Fibroblast of mammary gland (primary cell): ENCODE measurements at regions not wholly inside any gene's neighbourhood (a gene's known extent, or its start where the extent isn't known, plus 50 kb on each side); places are given as distances from the start of the nearest gene placed in this dataset.

Experiments used
- DNase-seq: peaks from one replicate; pipeline ENCODE4 v3.0.0-alpha.2; 2010; ENCODE audit warnings: low read depth
- H3K4me3 ChIP-seq: 2 replicates; pipeline ENCODE4 v1.5.1; 2011; ENCODE audit warnings: low read depth, mild to moderate bottlenecking, low read length, moderate library complexity; ENCODE audit not compliant: control insufficient read depth
- TF ChIP-seq, protein P1 (sequence below): conservative IDR thresholded peaks from 2 replicates; pipeline ENCODE4 v1.5.1; 2011; ENCODE audit warnings: low read depth, low read length, inconsistent platforms; ENCODE audit not compliant: control insufficient read depth, insufficient read depth

DNA sequence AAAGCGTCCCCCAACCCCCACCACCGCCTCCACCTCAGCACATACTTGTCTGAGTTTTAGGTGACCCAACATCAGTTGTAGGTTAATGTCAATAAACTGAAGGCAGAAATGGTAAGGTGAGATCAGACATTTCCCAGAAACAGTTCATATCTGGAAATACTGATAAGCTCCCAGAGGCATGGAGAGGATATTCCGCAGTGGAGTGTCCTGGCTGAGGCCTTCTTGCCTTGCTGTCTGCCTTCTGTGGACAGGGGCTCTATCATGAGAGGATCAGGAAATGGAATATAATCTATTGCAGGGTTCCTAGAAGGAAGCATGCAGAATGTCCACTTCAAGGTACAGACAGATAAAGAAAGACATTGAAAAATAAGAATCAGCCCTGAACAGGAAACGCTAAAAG lies 473.3 kb upstream of the MKI67 start:
- DNase-seq, result no peak
- H3K4me3 ChIP-seq, result no peak overlapping the region
- TF ChIP-seq, protein P1, sequence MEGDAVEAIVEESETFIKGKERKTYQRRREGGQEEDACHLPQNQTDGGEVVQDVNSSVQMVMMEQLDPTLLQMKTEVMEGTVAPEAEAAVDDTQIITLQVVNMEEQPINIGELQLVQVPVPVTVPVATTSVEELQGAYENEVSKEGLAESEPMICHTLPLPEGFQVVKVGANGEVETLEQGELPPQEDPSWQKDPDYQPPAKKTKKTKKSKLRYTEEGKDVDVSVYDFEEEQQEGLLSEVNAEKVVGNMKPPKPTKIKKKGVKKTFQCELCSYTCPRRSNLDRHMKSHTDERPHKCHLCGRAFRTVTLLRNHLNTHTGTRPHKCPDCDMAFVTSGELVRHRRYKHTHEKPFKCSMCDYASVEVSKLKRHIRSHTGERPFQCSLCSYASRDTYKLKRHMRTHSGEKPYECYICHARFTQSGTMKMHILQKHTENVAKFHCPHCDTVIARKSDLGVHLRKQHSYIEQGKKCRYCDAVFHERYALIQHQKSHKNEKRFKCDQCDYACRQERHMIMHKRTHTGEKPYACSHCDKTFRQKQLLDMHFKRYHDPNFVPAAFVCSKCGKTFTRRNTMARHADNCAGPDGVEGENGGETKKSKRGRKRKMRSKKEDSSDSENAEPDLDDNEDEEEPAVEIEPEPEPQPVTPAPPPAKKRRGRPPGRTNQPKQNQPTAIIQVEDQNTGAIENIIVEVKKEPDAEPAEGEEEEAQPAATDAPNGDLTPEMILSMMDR, result no peak

DNA sequence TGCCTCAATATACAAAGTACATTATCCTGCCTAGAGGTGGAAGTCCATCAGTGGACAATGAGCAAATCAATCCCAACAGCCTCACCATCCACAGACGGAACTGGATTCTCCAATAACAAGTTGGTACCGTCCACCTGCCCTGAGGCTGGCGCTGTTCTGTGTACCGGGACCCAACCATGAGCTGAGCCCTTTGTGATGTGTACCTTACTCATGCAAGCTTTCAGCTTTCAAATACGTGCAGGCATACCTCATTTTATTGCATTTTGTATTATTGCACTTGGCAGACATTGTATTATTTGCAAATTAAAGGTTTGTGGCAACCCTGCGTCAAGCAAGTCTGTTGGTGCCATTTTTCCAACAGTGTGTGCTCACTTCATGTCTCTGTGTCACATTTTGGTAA lies 476.0 kb upstream of the MKI67 start:
- no peak for DNase-seq
- TF ChIP-seq, protein P1, result no peak
- H3K4me3 ChIP-seq, result no peak overlapping the region

DNA sequence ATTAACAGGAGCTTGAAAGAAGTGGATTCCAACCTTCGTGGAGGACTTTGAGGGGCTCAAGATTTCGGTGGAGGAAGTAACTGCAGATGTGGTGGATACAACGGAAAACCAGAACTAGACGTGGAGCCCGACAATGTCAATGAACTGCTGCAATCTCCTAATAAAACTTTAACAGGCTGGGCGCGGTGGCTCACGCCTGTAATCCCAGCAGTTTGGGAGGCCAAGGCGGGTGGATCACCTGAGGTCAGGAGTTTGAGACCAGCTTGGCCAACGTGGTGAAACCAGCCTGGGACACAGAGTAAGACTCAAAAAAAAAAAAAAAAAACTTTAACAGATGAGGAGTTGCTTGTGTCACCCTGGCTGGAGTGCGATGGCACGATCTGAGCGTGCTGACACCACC lies 477.8 kb upstream of the MKI67 start:
- DNase-seq, result no peak
- TF ChIP-seq, protein P1, result no peak
- no peak overlapping the region for H3K4me3 ChIP-seq

DNA sequence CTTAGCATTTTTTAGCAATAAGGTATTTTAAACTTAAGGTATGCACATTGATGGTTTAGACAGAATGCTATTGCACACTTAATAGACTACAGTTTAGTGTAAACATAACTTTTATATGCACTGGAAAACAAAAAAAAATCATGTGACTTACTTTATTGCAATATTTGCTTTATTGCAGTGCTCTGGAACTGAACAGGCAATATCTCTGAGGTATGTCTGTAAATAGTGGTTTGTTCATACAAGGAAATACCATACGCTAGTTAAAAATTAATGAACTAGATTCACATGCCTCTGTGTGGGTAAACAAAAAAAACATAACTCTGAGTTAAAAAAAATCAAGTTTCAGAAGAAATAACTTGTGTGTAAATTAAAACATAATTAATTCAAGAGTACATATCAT lies 479.0 kb upstream of the MKI67 start:
- TF ChIP-seq, protein P1, result no peak
- DNase-seq, result no peak
- H3K4me3 ChIP-seq, result no peak overlapping the region

DNA sequence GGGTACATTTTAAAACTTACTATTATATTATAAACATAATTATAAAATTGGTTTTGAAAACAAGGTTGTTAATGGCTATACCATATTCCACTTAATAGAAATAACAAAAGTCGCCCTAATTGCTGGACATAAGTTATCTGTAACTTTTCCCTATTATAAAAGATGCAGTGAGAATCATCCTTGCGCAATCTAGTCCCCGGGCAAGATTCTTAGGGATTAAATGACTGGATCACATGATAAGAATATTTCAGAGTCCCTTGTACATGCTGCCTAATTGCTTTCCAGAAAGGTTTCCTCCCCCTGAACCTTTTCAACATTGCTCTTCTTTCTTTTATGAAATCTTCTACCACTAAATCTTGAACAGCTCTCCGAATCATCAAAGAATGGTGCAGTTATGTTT lies 479.8 kb upstream of the MKI67 start:
- TF ChIP-seq, protein P1, result no peak
- H3K4me3 ChIP-seq, result no peak overlapping the region
- no peak for DNase-seq

DNA sequence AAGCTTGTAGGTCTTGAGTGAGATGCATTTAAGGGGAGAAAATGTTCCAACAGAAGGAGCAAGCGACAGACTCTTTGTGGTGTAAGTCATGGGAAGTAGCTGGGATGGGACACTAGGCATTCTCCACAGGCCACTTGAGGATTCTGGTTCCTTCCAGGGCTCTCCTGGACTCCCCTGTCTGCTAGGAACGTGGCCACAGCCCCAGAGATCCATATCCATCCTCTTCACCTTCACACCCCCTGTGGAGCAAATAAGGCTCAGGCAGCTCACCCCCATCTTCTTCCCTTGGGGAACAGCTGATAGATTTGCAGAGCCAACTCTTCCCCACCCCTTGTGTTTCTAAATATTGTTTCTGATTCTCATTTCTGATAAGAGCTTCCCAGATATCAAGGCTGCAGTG lies 482.6 kb upstream of the MKI67 start:
- no peak for DNase-seq
- H3K4me3 ChIP-seq, result no peak overlapping the region
- TF ChIP-seq, protein P1, result no peak

DNA sequence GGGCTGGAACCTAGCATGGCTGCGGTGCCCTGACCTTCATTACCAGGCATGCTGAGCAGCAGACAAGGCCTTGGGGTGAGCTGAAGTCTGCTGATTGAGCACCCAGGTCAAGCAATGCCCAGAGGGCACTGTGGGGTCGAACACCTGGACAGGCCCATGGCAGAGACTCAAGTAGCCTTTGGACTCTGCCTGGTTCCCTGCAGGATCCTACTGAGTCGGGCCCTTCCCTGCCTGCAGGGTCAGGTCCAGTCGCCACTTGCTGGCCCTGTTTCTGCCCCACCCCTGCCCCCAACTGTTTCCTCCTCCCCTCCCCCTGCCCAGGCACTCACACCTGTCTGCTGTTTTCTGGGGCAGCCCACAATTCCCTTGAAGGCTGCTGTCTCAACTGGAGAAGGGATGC lies 483.2 kb upstream of the MKI67 start:
- no peak overlapping the region for H3K4me3 ChIP-seq
- TF ChIP-seq, protein P1, result no peak
- DNase-seq, result no peak
